ENCODE measurements at regions not wholly inside any gene's neighbourhood (a gene's known extent, or its start where the extent isn't known, plus 50 kb on each side); places are given as distances from the start of the nearest gene placed in this dataset.

- Mint-ChIP-seq H3K9me3 (peaks cover 0 to 4% (median 0%) of the 10 kb centered on the region in 7 donors), H3K27ac (no peak overlapping the region), H3K4me3 (no peak overlapping the region), H3K4me1 (peaks cover 7% of the 10 kb centered on the region), H3K36me3 (no peaks in the 10 kb centered on the region), H3K27me3 (ENCODE audit: low read depth in 3 of 3) (peaks cover 30 to 37% (median 36%) of the 10 kb centered on the region in 3 donors)
- H3K27me3 ChIP-seq (ENCODE audit: control insufficient read depth in 2 of 2, insufficient read depth in 2 of 2, low read length in 2 of 2), result peaks cover 7 to 31% of the 10 kb centered on the region in 2 donors
- no peak overlapping the region for H3K27ac ChIP-seq (ENCODE audit: low read depth in 1 of 2, low read length in 2 of 2)
- no peak overlapping the region for H2AFZ ChIP-seq (ENCODE audit: insufficient read depth, low read depth, low read length, poor library complexity, severe bottlenecking)
- no peak for DNase-seq
- no peaks in the 10 kb centered on the region for H3K9me3 ChIP-seq (replicated peaks in 1 of 2; ENCODE audit: control insufficient read depth in 1 of 2, insufficient read depth in 1 of 2, low read length in 2 of 2)
- WGBS (ENCODE audit: insufficient coverage), result 84% methylated on average over 23 of the region's 27 CpGs
- no peaks in the 10 kb centered on the region for H3K36me3 ChIP-seq (replicated peaks in 1 of 2; ENCODE audit: control insufficient read depth in 1 of 2, insufficient read depth in 2 of 2, low read length in 2 of 2)
- no peak overlapping the region for H3K4me3 ChIP-seq (replicated peaks in 1 of 3; ENCODE audit: low read depth in 2 of 3, low read length in 3 of 3)
- H3K79me2 ChIP-seq (ENCODE audit: insufficient read depth, low read length), result no peaks in the 10 kb centered on the region
- H3K4me1 ChIP-seq (ENCODE audit: control insufficient read depth in 1 of 2, insufficient read depth in 2 of 2, low read length in 2 of 2), result no peaks in the 10 kb centered on the region
- intact Hi-C loops (cut with micrococcal nuclease), result no loop called here
- H3K9ac ChIP-seq (ENCODE audit: insufficient read depth, low read length, poor library complexity, severe bottlenecking), result no peak overlapping the region
- no peak overlapping the region for H3K4me2 ChIP-seq (replicated peaks; ENCODE audit: extremely low read depth, low read length, poor library complexity, severe bottlenecking)
- no peaks in the 10 kb centered on the region for H4K20me1 ChIP-seq (ENCODE audit: insufficient read depth, low read length)
- TF ChIP-seq CTCF (IDR thresholded peaks at IDR 0.05), result no peak
Observed at GRCh38 chr16:85445064-85445778, 167.9 kb upstream of the GSE1 start.

GRCh38 chr16:85445779-85446222, 167.3 kb upstream of the GSE1 start:
- DNase-seq, result no peak
- WGBS (ENCODE audit: insufficient coverage), result 96% methylated on average over 14 of the region's 14 CpGs
- Mint-ChIP-seq H3K9me3 (peaks cover 0 to 4% (median 0%) of the 10 kb centered on the region in 7 donors), H3K4me3 (no peak overlapping the region), H3K27ac (no peak overlapping the region), H3K36me3 (no peaks in the 10 kb centered on the region), H3K4me1 (peaks cover 7% of the 10 kb centered on the region), H3K27me3 (ENCODE audit: low read depth in 3 of 3) (peaks cover 32 to 38% (median 36%) of the 10 kb centered on the region in 3 donors)
- no peaks in the 10 kb centered on the region for H3K79me2 ChIP-seq (ENCODE audit: insufficient read depth, low read length)
- no peak overlapping the region for H2AFZ ChIP-seq (ENCODE audit: insufficient read depth, low read depth, low read length, poor library complexity, severe bottlenecking)
- no peak overlapping the region for H3K4me2 ChIP-seq (replicated peaks; ENCODE audit: extremely low read depth, low read length, poor library complexity, severe bottlenecking)
- H3K9me3 ChIP-seq (replicated peaks in 1 of 2; ENCODE audit: control insufficient read depth in 1 of 2, insufficient read depth in 1 of 2, low read length in 2 of 2), result no peaks in the 10 kb centered on the region
- H3K4me3 ChIP-seq (replicated peaks in 1 of 3; ENCODE audit: low read depth in 2 of 3, low read length in 3 of 3), result no peak overlapping the region
- H3K9ac ChIP-seq (ENCODE audit: insufficient read depth, low read length, poor library complexity, severe bottlenecking), result no peak overlapping the region
- intact Hi-C loops (cut with micrococcal nuclease), result no loop called here
- TF ChIP-seq CTCF (IDR thresholded peaks at IDR 0.05), result no peak
- no peaks in the 10 kb centered on the region for H4K20me1 ChIP-seq (ENCODE audit: insufficient read depth, low read length)
- H3K27me3 ChIP-seq (ENCODE audit: control insufficient read depth in 2 of 2, insufficient read depth in 2 of 2, low read length in 2 of 2), result peaks cover 7 to 31% of the 10 kb centered on the region in 2 donors
- H3K27ac ChIP-seq (ENCODE audit: low read depth in 1 of 2, low read length in 2 of 2), result no peak overlapping the region
- no peaks in the 10 kb centered on the region for H3K36me3 ChIP-seq (replicated peaks in 1 of 2; ENCODE audit: control insufficient read depth in 1 of 2, insufficient read depth in 2 of 2, low read length in 2 of 2)
- H3K4me1 ChIP-seq (ENCODE audit: control insufficient read depth in 1 of 2, insufficient read depth in 2 of 2, low read length in 2 of 2), result no peaks in the 10 kb centered on the region

Data from CD14-positive monocyte (primary cell).